ENCODE measurements at regions not wholly inside any gene's neighbourhood (a gene's known extent, or its start where the extent isn't known, plus 50 kb on each side); places are given as distances from the start of the nearest gene placed in this dataset.
"Not testable (repeated sequence)": the region's sequence is repeated elsewhere in the genome, so short reads cannot be mapped to it uniquely, and the experiment has no call there.

- TF ChIP-seq SUZ12 (IDR thresholded peaks at IDR 0.05; ENCODE audit: extremely low read depth, insufficient read depth, insufficient read length); ZNF274 (IDR thresholded peaks at IDR 0.05; ENCODE audit: low read depth, low read length): not testable (repeated sequence)
Measured at GRCh38 chr4:81300352-81300751, 85.3 kb upstream of the PRKG2 start.

All from NT2/D1 (cell line).